AG10803 (cell line): ENCODE measurements at regions not wholly inside any gene's neighbourhood (a gene's known extent, or its start where the extent isn't known, plus 50 kb on each side); places are given as distances from the start of the nearest gene placed in this dataset.

Source experiments
- DNase-seq: peaks from one replicate; pipeline ENCODE4 v3.0.0; 2010; ENCODE audit warnings: low read depth
- H3K4me3 ChIP-seq: 2 replicates; pipeline ENCODE4 v1.5.1; 2011; ENCODE audit warnings: mild to moderate bottlenecking, low read length, control low read depth
- CTCF ChIP-seq: conservative IDR thresholded peaks from 2 replicates; pipeline ENCODE4 v1.5.1; 2011; ENCODE audit warnings: mild to moderate bottlenecking, low read length, control low read depth, inconsistent platforms

GRCh38 chr1:38624336-38625039 lies 235.1 kb downstream of the RRAGC start:
- TF ChIP-seq CTCF: no peak
- no peak for DNase-seq
- H3K4me3 ChIP-seq: no peak overlapping the region

- DNase-seq: no peak
- no peak for TF ChIP-seq CTCF
- no peak overlapping the region for H3K4me3 ChIP-seq
These were observed 236.0 kb downstream of the RRAGC start for GRCh38 chr1:38623529-38623928.

GRCh38 chr1:38622197-38622596 lies 237.4 kb downstream of the RRAGC start:
- H3K4me3 ChIP-seq: no peak overlapping the region

GRCh38 chr1:38616846-38617245 lies 242.7 kb downstream of the RRAGC start:
- TF ChIP-seq CTCF: no peak
- DNase-seq: no peak
- H3K4me3 ChIP-seq: no peak overlapping the region

More at GRCh38 chr1:38622197-38622596, 237.4 kb downstream of the RRAGC start:
- TF ChIP-seq CTCF: no peak
- DNase-seq: no peak

GRCh38 chr1:38615680-38616079 lies 243.9 kb downstream of the RRAGC start:
- no peak overlapping the region for H3K4me3 ChIP-seq
- no peak for TF ChIP-seq CTCF
- no peak for DNase-seq

- DNase-seq: no peak
- H3K4me3 ChIP-seq: no peak overlapping the region
- no peak for TF ChIP-seq CTCF
These were observed 244.7 kb downstream of the RRAGC start for GRCh38 chr1:38614861-38615260.

- DNase-seq: no peak
- TF ChIP-seq CTCF: no peak
- H3K4me3 ChIP-seq: no peak overlapping the region
These were observed 245.6 kb downstream of the RRAGC start for GRCh38 chr1:38613996-38614395.
